ENCODE measurements at regions not wholly inside any gene's neighbourhood (a gene's known extent, or its start where the extent isn't known, plus 50 kb on each side); places are given as distances from the start of the nearest gene placed in this dataset.
A peak's percentile ranks its signal among the peaks of the same experiment; 100 is the strongest.

DNA sequence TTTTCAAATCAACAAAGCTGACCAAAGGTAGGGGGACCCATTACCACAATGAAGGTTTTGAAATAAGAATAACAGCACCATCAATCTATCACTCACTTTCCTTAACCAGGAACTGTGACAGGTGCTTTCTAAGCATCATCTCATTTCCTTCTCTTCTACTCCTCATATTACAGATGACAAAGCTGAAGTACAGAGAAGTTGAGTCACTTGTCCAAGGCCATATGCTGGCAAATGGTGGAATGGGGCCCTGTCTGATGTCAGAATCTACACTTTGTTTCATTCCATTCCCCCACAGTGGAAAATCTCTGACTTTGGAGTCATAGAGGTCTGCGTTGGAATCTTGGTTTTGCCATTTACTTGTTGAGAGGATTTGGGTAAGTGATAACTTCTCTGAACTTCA is 222.5 kb upstream of the LRFN2 start:
- Mint-ChIP-seq H3K27me3 (peaks cover 8% of the 10 kb centered on the region), H3K27ac (no peak overlapping the region), H3K4me3 (no peak overlapping the region), H3K9me3 (no peaks in the 10 kb centered on the region), H3K36me3 (ENCODE audit: low read depth) (no peaks in the 10 kb centered on the region), H3K4me1 (ENCODE audit: low read depth) (peaks cover 32% of the 10 kb centered on the region)
- intact Hi-C loops (cut with micrococcal nuclease) = no loop called here

DNA sequence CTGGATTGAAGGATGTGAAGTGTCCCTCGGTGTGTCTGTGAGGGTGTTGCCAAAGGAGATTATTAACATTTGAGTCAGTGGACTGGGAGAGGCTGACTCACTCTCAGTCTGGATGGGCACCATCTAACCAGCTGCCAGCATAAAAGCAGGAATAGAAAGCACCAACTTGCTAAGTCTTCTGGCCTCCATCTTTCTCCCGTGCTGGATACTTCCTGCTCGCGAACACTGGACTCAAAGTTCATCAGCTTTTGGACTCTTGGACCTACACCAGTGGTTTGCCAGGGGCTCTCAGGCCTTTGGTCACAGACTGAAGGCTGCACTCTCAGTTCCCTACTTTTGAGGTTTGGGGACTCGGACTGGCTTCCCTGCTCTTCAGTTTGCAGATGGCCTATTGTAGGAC is 220.3 kb upstream of the LRFN2 start:
- Mint-ChIP-seq H3K4me1 (ENCODE audit: low read depth) (peaks cover 50% of the 10 kb centered on the region), H3K36me3 (ENCODE audit: low read depth) (no peaks in the 10 kb centered on the region), H3K4me3 (no peak overlapping the region), H3K9me3 (no peaks in the 10 kb centered on the region), H3K27me3 (peaks cover 8% of the 10 kb centered on the region), H3K27ac (no peak overlapping the region)
- intact Hi-C loops (cut with micrococcal nuclease) = no loop called here

GRCh38 chr6:40806256-40806864 is 219.2 kb upstream of the LRFN2 start:
- intact Hi-C loops (cut with micrococcal nuclease) = no loop called here
- H3K9me3 Mint-ChIP-seq = no peaks in the 10 kb centered on the region
- peaks cover 61% of the 10 kb centered on the region for H3K4me1 Mint-ChIP-seq (ENCODE audit: low read depth)
- H3K27me3 Mint-ChIP-seq = peaks cover 8% of the 10 kb centered on the region
- no peak overlapping the region for H3K4me3 Mint-ChIP-seq
- no peak overlapping the region for H3K27ac Mint-ChIP-seq
- H3K36me3 Mint-ChIP-seq (ENCODE audit: low read depth) = no peaks in the 10 kb centered on the region

DNA sequence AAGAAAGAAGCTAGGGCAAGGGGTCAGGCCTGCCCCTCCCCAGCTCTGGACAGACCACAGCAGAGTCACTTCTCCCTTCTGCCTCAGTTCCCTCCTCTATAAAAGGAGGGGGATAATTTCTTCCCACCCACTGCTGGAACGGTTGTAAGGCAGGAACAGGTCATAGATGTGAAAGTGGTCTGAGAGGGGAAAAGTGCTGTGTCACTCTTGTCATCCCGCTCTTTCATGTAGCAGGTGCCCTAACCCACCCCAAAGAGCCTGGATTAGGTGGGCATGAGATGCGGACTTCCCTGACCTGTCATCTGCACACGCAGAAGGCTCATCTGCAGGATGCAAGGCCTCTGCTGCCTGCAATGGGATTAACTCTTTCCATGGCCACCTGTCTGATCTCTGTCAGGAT is 218.2 kb upstream of the LRFN2 start:
- Mint-ChIP-seq H3K9me3 (no peaks in the 10 kb centered on the region), H3K4me1 (ENCODE audit: low read depth) (peaks cover 62% of the 10 kb centered on the region), H3K27me3 (peaks cover 8% of the 10 kb centered on the region), H3K4me3 (no peak overlapping the region), H3K27ac (peak overlapping the region; percentile 38), H3K36me3 (ENCODE audit: low read depth) (no peaks in the 10 kb centered on the region)
- intact Hi-C loops (cut with micrococcal nuclease) = no loop called here

- no peak overlapping the region for H3K4me3 Mint-ChIP-seq
- intact Hi-C loops (cut with micrococcal nuclease) = no loop called here
- no peaks in the 10 kb centered on the region for H3K9me3 Mint-ChIP-seq
- peaks cover 62% of the 10 kb centered on the region for H3K4me1 Mint-ChIP-seq (ENCODE audit: low read depth)
- peaks cover 11% of the 10 kb centered on the region for H3K27me3 Mint-ChIP-seq
- no peaks in the 10 kb centered on the region for H3K36me3 Mint-ChIP-seq (ENCODE audit: low read depth)
- peak overlapping the region; percentile 38 for H3K27ac Mint-ChIP-seq
Observed at GRCh38 chr6:40804905-40805304, 217.7 kb upstream of the LRFN2 start.

GRCh38 chr6:40803897-40804702 is 216.9 kb upstream of the LRFN2 start:
- peaks cover 62% of the 10 kb centered on the region for H3K4me1 Mint-ChIP-seq (ENCODE audit: low read depth)
- intact Hi-C loops (cut with micrococcal nuclease) = no loop called here
- peaks cover 12% of the 10 kb centered on the region for H3K27me3 Mint-ChIP-seq
- no peaks in the 10 kb centered on the region for H3K36me3 Mint-ChIP-seq (ENCODE audit: low read depth)
- H3K9me3 Mint-ChIP-seq = no peaks in the 10 kb centered on the region
- H3K27ac Mint-ChIP-seq = peak overlapping the region; percentile 25
- no peak overlapping the region for H3K4me3 Mint-ChIP-seq

- H3K27ac Mint-ChIP-seq = no peak overlapping the region
Observed at GRCh38 chr6:40802481-40802880, 215.3 kb upstream of the LRFN2 start.

GRCh38 chr6:40799296-40800140 is 212.4 kb upstream of the LRFN2 start:
- peaks cover 13% of the 10 kb centered on the region for H3K27me3 Mint-ChIP-seq
- H3K27ac Mint-ChIP-seq = no peak overlapping the region
- H3K36me3 Mint-ChIP-seq (ENCODE audit: low read depth) = no peaks in the 10 kb centered on the region
- H3K4me3 Mint-ChIP-seq = no peak overlapping the region
- peaks cover 30% of the 10 kb centered on the region for H3K4me1 Mint-ChIP-seq (ENCODE audit: low read depth)
- intact Hi-C loops (cut with micrococcal nuclease) = no loop called here
- no peaks in the 10 kb centered on the region for H3K9me3 Mint-ChIP-seq

More at GRCh38 chr6:40802481-40802880, 215.3 kb upstream of the LRFN2 start:
- intact Hi-C loops (cut with micrococcal nuclease) = no loop called here
- Mint-ChIP-seq H3K4me1 (ENCODE audit: low read depth) (peaks cover 59% of the 10 kb centered on the region), H3K9me3 (no peaks in the 10 kb centered on the region), H3K36me3 (ENCODE audit: low read depth) (no peaks in the 10 kb centered on the region), H3K4me3 (no peak overlapping the region), H3K27me3 (peaks cover 13% of the 10 kb centered on the region)

GRCh38 chr6:40798069-40798770 is 211.1 kb upstream of the LRFN2 start:
- H3K36me3 Mint-ChIP-seq (ENCODE audit: low read depth) = no peaks in the 10 kb centered on the region
- no peaks in the 10 kb centered on the region for H3K9me3 Mint-ChIP-seq
- intact Hi-C loops (cut with micrococcal nuclease) = no loop called here
- H3K4me3 Mint-ChIP-seq = no peak overlapping the region
- no peak overlapping the region for H3K27ac Mint-ChIP-seq
- peaks cover 17% of the 10 kb centered on the region for H3K4me1 Mint-ChIP-seq (ENCODE audit: low read depth)
- peaks cover 20% of the 10 kb centered on the region for H3K27me3 Mint-ChIP-seq

DNA sequence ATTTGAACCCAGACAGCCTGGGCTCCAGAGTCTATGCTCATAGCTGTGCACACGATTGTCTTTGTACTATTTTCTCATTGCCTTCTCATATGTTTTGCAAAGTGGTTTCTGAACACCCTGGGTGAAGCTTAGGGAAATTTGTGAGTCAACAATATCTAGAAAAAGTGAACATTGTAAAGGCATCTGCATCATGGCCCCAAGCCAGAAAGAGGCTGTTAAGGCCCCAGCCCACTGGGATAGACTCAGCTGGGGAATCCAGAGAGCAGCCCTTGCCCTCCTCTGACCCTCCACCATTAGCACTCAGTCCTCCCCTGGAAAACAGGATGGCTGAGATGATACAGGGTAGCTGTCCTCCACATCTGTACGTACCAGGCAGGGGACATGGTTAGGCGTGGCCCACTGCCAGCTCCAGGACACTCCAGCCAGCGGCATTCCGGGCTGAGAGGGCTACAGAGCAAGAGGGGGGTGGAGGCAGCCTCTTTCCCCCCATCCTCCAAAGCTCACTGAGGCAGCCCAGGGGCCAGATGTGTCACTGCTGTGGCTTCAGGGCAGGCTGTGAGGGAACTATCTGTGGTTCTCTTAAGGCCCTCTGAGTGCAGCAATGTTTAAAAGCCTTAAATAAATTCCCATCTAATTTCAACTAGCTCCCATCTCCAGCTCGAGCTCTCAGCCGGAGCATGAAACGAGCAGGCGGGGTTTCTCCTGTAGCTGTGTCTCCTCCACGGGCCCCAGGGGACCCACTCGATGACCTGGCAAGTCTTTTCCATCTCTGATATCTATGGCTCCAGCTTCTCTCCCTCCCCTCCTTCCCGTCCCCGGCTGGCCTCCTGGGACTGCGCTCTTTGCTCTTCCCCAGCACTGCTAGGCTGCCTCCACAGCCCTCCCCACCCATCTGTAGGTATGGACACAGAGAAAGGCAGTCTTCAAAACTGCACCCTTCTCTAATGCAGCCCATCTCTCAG is 209.4 kb upstream of the LRFN2 start:
- H3K9me3 Mint-ChIP-seq = no peaks in the 10 kb centered on the region
- H3K4me3 Mint-ChIP-seq = no peak overlapping the region
- intact Hi-C loops (cut with micrococcal nuclease) = no loop called here
- H3K27ac Mint-ChIP-seq = no peak overlapping the region
- no peaks in the 10 kb centered on the region for H3K36me3 Mint-ChIP-seq (ENCODE audit: low read depth)
- H3K4me1 Mint-ChIP-seq (ENCODE audit: low read depth) = peaks cover 3% of the 10 kb centered on the region
- H3K27me3 Mint-ChIP-seq = peaks cover 17% of the 10 kb centered on the region

DNA sequence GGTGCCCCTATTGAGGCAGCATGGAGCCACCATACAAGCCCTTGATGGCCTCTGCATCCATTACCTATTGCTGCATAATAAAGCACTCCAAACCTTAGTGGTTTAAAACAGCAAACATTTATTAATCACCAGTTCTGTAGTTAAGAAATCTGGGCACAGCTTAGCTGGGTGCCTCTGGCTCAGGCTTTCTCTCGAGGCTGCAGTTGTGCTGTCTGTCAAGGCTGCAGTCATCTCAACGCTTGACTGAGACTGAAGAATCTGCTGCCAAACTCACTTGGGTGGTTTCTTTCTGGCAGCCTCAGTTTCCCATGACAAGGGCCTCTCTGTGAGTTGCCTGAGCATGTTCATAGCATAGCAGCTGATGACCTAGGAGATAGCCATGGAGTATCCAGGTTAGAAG is 207.4 kb upstream of the LRFN2 start:
- Mint-ChIP-seq H3K27ac (no peak overlapping the region), H3K36me3 (ENCODE audit: low read depth) (no peaks in the 10 kb centered on the region), H3K27me3 (peaks cover 18% of the 10 kb centered on the region), H3K9me3 (no peaks in the 10 kb centered on the region), H3K4me1 (ENCODE audit: low read depth) (no peaks in the 10 kb centered on the region), H3K4me3 (no peak overlapping the region)
- intact Hi-C loops (cut with micrococcal nuclease) = no loop called here

DNA sequence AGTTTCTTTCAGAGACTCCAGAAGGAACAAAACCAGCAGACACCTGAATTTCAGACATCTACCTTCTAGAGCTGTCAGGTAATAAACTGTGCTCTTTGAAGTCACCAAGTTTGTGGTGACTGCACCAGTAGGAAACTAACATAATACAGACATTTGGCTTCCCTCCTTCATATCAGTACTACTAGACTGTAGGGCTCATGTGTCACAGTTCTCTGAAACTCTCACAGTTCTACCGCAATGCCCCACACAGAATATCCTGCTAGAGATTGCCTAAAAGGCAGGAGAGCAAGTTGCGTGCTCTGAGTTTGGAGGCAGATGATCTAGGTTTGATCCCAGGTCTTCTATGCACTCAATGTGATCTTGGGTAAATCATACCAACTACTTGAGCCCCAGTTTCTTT is 205.0 kb upstream of the LRFN2 start:
- no peaks in the 10 kb centered on the region for H3K9me3 Mint-ChIP-seq
- intact Hi-C loops (cut with micrococcal nuclease) = no loop called here
- H3K36me3 Mint-ChIP-seq (ENCODE audit: low read depth) = no peaks in the 10 kb centered on the region
- H3K27me3 Mint-ChIP-seq = peaks cover 18% of the 10 kb centered on the region
- no peak overlapping the region for H3K4me3 Mint-ChIP-seq
- no peak overlapping the region for H3K27ac Mint-ChIP-seq
- no peaks in the 10 kb centered on the region for H3K4me1 Mint-ChIP-seq (ENCODE audit: low read depth)

DNA sequence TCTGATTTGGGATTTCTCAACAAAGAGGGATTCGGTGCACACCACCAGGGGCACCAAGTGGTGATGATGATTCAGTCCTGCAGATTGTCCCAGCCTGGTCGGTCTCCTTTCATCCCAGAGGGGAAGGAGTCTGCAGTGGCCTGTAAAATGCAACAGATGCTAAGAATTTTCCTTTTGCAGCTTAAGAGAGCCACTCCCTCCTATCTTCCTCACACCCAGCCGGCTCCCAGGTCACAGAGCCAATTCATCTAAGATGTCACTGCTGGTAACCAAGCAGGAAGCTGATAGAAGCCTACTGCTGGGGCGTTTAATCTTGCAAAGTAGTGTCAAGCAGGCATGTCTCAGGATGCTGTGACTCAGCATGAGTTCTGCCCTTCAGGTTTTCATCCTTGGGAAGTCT is 203.8 kb upstream of the LRFN2 start:
- intact Hi-C loops (cut with micrococcal nuclease) = no loop called here
- no peaks in the 10 kb centered on the region for H3K4me1 Mint-ChIP-seq (ENCODE audit: low read depth)
- H3K9me3 Mint-ChIP-seq = no peaks in the 10 kb centered on the region
- no peak overlapping the region for H3K4me3 Mint-ChIP-seq
- peaks cover 14% of the 10 kb centered on the region for H3K27me3 Mint-ChIP-seq
- H3K36me3 Mint-ChIP-seq (ENCODE audit: low read depth) = no peaks in the 10 kb centered on the region
- H3K27ac Mint-ChIP-seq = no peak overlapping the region

Measured in dendritic cell treated with granulocyte-macrophage colony-stimulating factor and Interleukin-4, amounts not matched to agents 40 ng/mL and 50 ng/mL, for 4 days (primary cell).